Loucy (cell line): ENCODE measurements at regions not wholly inside any gene's neighbourhood (a gene's known extent, or its start where the extent isn't known, plus 50 kb on each side); places are given as distances from the start of the nearest gene placed in this dataset.

Experiments used
- H2AFZ ChIP-seq: fragments of 200-600 bp; sonication (generic); 2 replicates; pipeline ENCODE4 v1.6.0; 2016; ENCODE audit warnings: antibody characterized with exemption, mild to moderate bottlenecking, low read length, moderate library complexity
- H3F3A ChIP-seq: fragments of 200-600 bp; 2 replicates; pipeline ENCODE4 v1.6.0; 2016; ENCODE audit warnings: antibody characterized with exemption, low read depth, mild to moderate bottlenecking
- H3K27me3 ChIP-seq: fragments of 200-600 bp; sonication (generic); 2 replicates; pipeline ENCODE4 v1.6.1; 2014; ENCODE audit warnings: low read length, mild to moderate bottlenecking; ENCODE audit not compliant: insufficient read depth, poor library complexity, severe bottlenecking
- H3K36me3 ChIP-seq: fragments of 200-600 bp; sonication (generic); 2 replicates; pipeline ENCODE4 v1.6.1; 2016; ENCODE audit warnings: low read length; ENCODE audit not compliant: insufficient read depth
- H3K4me1 ChIP-seq: fragments of 200-600 bp; sonication (generic); 2 replicates; pipeline ENCODE4 v1.5.1; 2014; ENCODE audit warnings: low read length, mild to moderate bottlenecking; ENCODE audit not compliant: insufficient read depth, poor library complexity, severe bottlenecking
- H3K4me2 ChIP-seq: fragments of 200-600 bp; sonication (generic); 2 replicates; pipeline ENCODE4 v1.6.0; 2014; ENCODE audit warnings: antibody characterized with exemption, low read length, low read depth, mild to moderate bottlenecking; ENCODE audit not compliant: poor library complexity, severe bottlenecking
- H3K4me3 ChIP-seq: fragments of 200-600 bp; sonication (generic); 2 replicates; pipeline ENCODE4 v1.5.1; 2014; ENCODE audit warnings: low read length, mild to moderate bottlenecking, mixed read lengths; ENCODE audit not compliant: poor library complexity, severe bottlenecking
- H3K79me2 ChIP-seq: fragments of 200-600 bp; sonication (generic); 2 replicates; pipeline ENCODE4 v1.6.1; 2014; ENCODE audit warnings: low read length; ENCODE audit not compliant: insufficient read depth
- H3K9ac ChIP-seq: fragments of 200-600 bp; sonication (generic); 2 replicates; pipeline ENCODE4 v1.6.0; 2014; ENCODE audit warnings: mild to moderate bottlenecking, low read depth, low read length, moderate library complexity; ENCODE audit not compliant: poor library complexity, severe bottlenecking
- H3K9me2 ChIP-seq: fragments of 200-600 bp; sonication (generic); replicated peaks from 2 replicates; pipeline ENCODE4 v1.6.1; 2016; ENCODE audit warnings: low read depth, low read length, mixed read lengths
- H3K9me3 ChIP-seq: fragments of 200-600 bp; sonication (generic); 2 replicates; pipeline ENCODE4 v1.6.1; 2014; ENCODE audit warnings: mild to moderate bottlenecking, antibody characterized with exemption, low read length, low read depth; ENCODE audit not compliant: insufficient read depth
- H4K20me1 ChIP-seq: fragments of 200-600 bp; sonication (generic); 2 replicates; pipeline ENCODE4 v1.6.0; 2014; ENCODE audit warnings: antibody characterized with exemption, low read length, mild to moderate bottlenecking; ENCODE audit not compliant: insufficient read depth, poor library complexity, severe bottlenecking
- CTCF ChIP-seq: fragments of 200-600 bp; sonication (generic); conservative IDR thresholded peaks from 2 replicates; pipeline ENCODE4 v1.5.1; 2014; ENCODE audit warnings: mild to moderate bottlenecking, antibody characterized with exemption, low read length
- EZH2phosphoT487 ChIP-seq: fragments of 200-600 bp; IDR thresholded peaks from 2 replicates; pipeline ENCODE4 v1.6.1; 2018; ENCODE audit warnings: antibody characterized with exemption, mild to moderate bottlenecking, moderate library complexity, borderline replicate concordance

- Histone ChIP-seq H3K4me3 (no peak overlapping the region), H3K36me3 (no peaks in the 10 kb centered on the region), H3K9me2 (no peaks in the 10 kb centered on the region), H3K4me2 (no peak overlapping the region), H3K27me3 (no peaks in the 10 kb centered on the region), H2AFZ (no peak overlapping the region), H4K20me1 (no peaks in the 10 kb centered on the region), H3K9ac (no peak overlapping the region), H3F3A (no peaks in the 10 kb centered on the region), H3K9me3 (no peaks in the 10 kb centered on the region), H3K4me1 (no peaks in the 10 kb centered on the region), H3K79me2 (no peaks in the 10 kb centered on the region)
- TF ChIP-seq EZH2phosphoT487 = no peak
- no peak for TF ChIP-seq CTCF
Measured at GRCh38 chr5:26669031-26669430, 369.4 kb downstream of the CDH9 start.

- H3K4me3 ChIP-seq = no peak overlapping the region
- H3K4me2 ChIP-seq = no peak overlapping the region
- H3K4me1 ChIP-seq = no peaks in the 10 kb centered on the region
- H3K79me2 ChIP-seq = no peaks in the 10 kb centered on the region
- no peaks in the 10 kb centered on the region for H3K36me3 ChIP-seq
- no peaks in the 10 kb centered on the region for H3F3A ChIP-seq
- no peak overlapping the region for H3K9ac ChIP-seq
- no peaks in the 10 kb centered on the region for H3K9me3 ChIP-seq
- H4K20me1 ChIP-seq = no peaks in the 10 kb centered on the region
- H2AFZ ChIP-seq = no peak overlapping the region
- no peaks in the 10 kb centered on the region for H3K27me3 ChIP-seq
- no peak for TF ChIP-seq EZH2phosphoT487
- no peak for TF ChIP-seq CTCF
- no peaks in the 10 kb centered on the region for H3K9me2 ChIP-seq
Measured at GRCh38 chr5:26666371-26666770, 372.0 kb downstream of the CDH9 start.

- Histone ChIP-seq H4K20me1 (no peaks in the 10 kb centered on the region), H3K79me2 (no peaks in the 10 kb centered on the region), H3K9me2 (no peaks in the 10 kb centered on the region), H3K4me2 (no peak overlapping the region), H3K9me3 (no peaks in the 10 kb centered on the region), H3K9ac (no peak overlapping the region), H2AFZ (no peak overlapping the region), H3K4me3 (no peak overlapping the region), H3K27me3 (no peaks in the 10 kb centered on the region), H3K4me1 (no peaks in the 10 kb centered on the region), H3K36me3 (no peaks in the 10 kb centered on the region), H3F3A (no peaks in the 10 kb centered on the region)
- TF ChIP-seq EZH2phosphoT487 = no peak
- no peak for TF ChIP-seq CTCF
Measured at GRCh38 chr5:26663500-26663899, 374.9 kb downstream of the CDH9 start.
